Activated naive CD8-positive, alpha-beta T cell treated with anti-CD3 and anti-CD28 coated beads, Interleukin-2, amount 10 ng/mL, durations not matched to agents 7 days and 5 days (primary cell): ENCODE measurements at regions not wholly inside any gene's neighbourhood (a gene's known extent, or its start where the extent isn't known, plus 50 kb on each side); places are given as distances from the start of the nearest gene placed in this dataset.

Source experiments
- ATAC-seq: fragments of 150-1000 bp; cut with Tn5 transposase; one replicate; pipeline ENCODE4 v1.10.0; 2021; ENCODE audit warnings: low read depth, moderate library complexity
- POLR2A ChIA-PET: fragments of 350-600 bp; sonication (Branson Sonifier 250); formaldehyde crosslinking; loops from one replicate; lab custom pipeline; 2021; ENCODE audit warnings: antibody characterized with exemption; lab: Charles Lee
- DNase-seq: peaks from one replicate; pipeline ENCODE4 v3.0.0; 2021
- H3K27ac Mint-ChIP-seq: one replicate; pipeline ENCODE4 v1.8.0; 2022; ENCODE audit warnings: mild to moderate bottlenecking, mixed read lengths
- H3K27me3 Mint-ChIP-seq: one replicate; pipeline ENCODE4 v1.8.0; 2022; ENCODE audit warnings: mild to moderate bottlenecking, moderate library complexity, mixed read lengths
- H3K36me3 Mint-ChIP-seq: one replicate; pipeline ENCODE4 v1.8.0; 2021; ENCODE audit warnings: mild to moderate bottlenecking, mixed read lengths
- H3K4me1 Mint-ChIP-seq: one replicate; pipeline ENCODE4 v1.8.0; 2021; ENCODE audit warnings: mixed read lengths
- H3K4me3 Mint-ChIP-seq: one replicate; pipeline ENCODE4 v1.8.0; 2022; ENCODE audit warnings: mild to moderate bottlenecking, moderate library complexity, mixed read lengths
- H3K9me3 Mint-ChIP-seq: one replicate; pipeline ENCODE4 v1.8.0; 2021; ENCODE audit warnings: mixed read lengths

- no peaks in the 10 kb centered on the region for H3K27me3 Mint-ChIP-seq
- POLR2A ChIA-PET = no interaction called here
- H3K36me3 Mint-ChIP-seq = no peaks in the 10 kb centered on the region
- DNase-seq = no peak
- H3K4me3 Mint-ChIP-seq = no peak overlapping the region
- no peak for ATAC-seq
- no peak overlapping the region for H3K27ac Mint-ChIP-seq
- H3K9me3 Mint-ChIP-seq = peaks cover 2% of the 10 kb centered on the region
- H3K4me1 Mint-ChIP-seq = no peaks in the 10 kb centered on the region
Measured at GRCh38 chr7:19213746-19214145, 68.5 kb upstream of the FERD3L start.

- POLR2A ChIA-PET = no interaction called here
Measured at GRCh38 chr7:19210893-19211413, 65.7 kb upstream of the FERD3L start.

GRCh38 chr7:19209166-19209696 is 64.0 kb upstream of the FERD3L start:
- H3K27me3 Mint-ChIP-seq = no peaks in the 10 kb centered on the region
- no peaks in the 10 kb centered on the region for H3K9me3 Mint-ChIP-seq
- POLR2A ChIA-PET = no interaction called here
- no peak overlapping the region for H3K27ac Mint-ChIP-seq
- H3K36me3 Mint-ChIP-seq = no peaks in the 10 kb centered on the region
- H3K4me1 Mint-ChIP-seq = no peaks in the 10 kb centered on the region
- H3K4me3 Mint-ChIP-seq = no peak overlapping the region
- no peak for ATAC-seq
- no peak for DNase-seq

More at GRCh38 chr7:19210893-19211413, 65.7 kb upstream of the FERD3L start:
- no peak overlapping the region for H3K4me3 Mint-ChIP-seq
- no peak overlapping the region for H3K27ac Mint-ChIP-seq
- H3K27me3 Mint-ChIP-seq = no peaks in the 10 kb centered on the region
- ATAC-seq = no peak
- H3K36me3 Mint-ChIP-seq = no peaks in the 10 kb centered on the region
- H3K9me3 Mint-ChIP-seq = no peaks in the 10 kb centered on the region
- DNase-seq = no peak
- H3K4me1 Mint-ChIP-seq = no peaks in the 10 kb centered on the region

- Mint-ChIP-seq H3K4me3 (no peak overlapping the region), H3K27ac (no peak overlapping the region), H3K9me3 (no peaks in the 10 kb centered on the region), H3K27me3 (no peaks in the 10 kb centered on the region), H3K4me1 (no peaks in the 10 kb centered on the region), H3K36me3 (no peaks in the 10 kb centered on the region)
- DNase-seq (no peak), ATAC-seq (no peak)
- POLR2A ChIA-PET = no interaction called here
Measured at GRCh38 chr7:19206721-19207120, 61.5 kb upstream of the FERD3L start.

- H3K27me3 Mint-ChIP-seq = no peaks in the 10 kb centered on the region
- H3K4me1 Mint-ChIP-seq = no peaks in the 10 kb centered on the region
- POLR2A ChIA-PET = no interaction called here
- DNase-seq (no peak), ATAC-seq (no peak)
- no peak overlapping the region for H3K4me3 Mint-ChIP-seq
- H3K36me3 Mint-ChIP-seq = no peaks in the 10 kb centered on the region
- no peaks in the 10 kb centered on the region for H3K9me3 Mint-ChIP-seq
- no peak overlapping the region for H3K27ac Mint-ChIP-seq
Measured at GRCh38 chr7:19203686-19204085, 58.5 kb upstream of the FERD3L start.

- no peak overlapping the region for H3K27ac Mint-ChIP-seq
- ATAC-seq (no peak), DNase-seq (no peak)
- POLR2A ChIA-PET = no interaction called here
- H3K36me3 Mint-ChIP-seq = no peaks in the 10 kb centered on the region
- no peaks in the 10 kb centered on the region for H3K27me3 Mint-ChIP-seq
- no peaks in the 10 kb centered on the region for H3K9me3 Mint-ChIP-seq
- no peaks in the 10 kb centered on the region for H3K4me1 Mint-ChIP-seq
- H3K4me3 Mint-ChIP-seq = no peak overlapping the region
Measured at GRCh38 chr7:19202599-19202998, 57.4 kb upstream of the FERD3L start.
